ENCODE measurements at regions not wholly inside any gene's neighbourhood (a gene's known extent, or its start where the extent isn't known, plus 50 kb on each side); places are given as distances from the start of the nearest gene placed in this dataset.
"Not testable (repeated sequence)": the region's sequence is repeated elsewhere in the genome, so short reads cannot be mapped to it uniquely, and the experiment has no call there.

DNA sequence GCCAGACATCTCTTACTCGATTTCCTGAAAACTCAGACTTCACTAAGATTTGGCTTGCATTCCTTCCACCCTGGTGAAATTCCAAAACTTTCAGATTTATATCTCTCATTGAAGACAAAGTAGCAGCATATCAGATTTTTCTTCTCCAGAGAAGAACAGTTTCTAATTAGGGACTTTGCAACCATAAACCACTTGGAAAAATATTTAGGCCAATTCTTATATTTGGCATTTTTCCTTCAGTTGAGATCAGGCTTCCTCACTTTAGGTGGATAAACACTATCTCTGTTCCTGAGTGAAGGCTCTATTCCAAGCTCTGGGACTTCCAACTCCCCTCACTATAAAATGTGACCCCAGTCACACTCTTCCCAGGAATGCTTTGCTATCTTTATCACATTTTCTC is 1434.3 kb upstream of the FLRT2 start:
- no peaks in the 10 kb centered on the region for H3K4me1 ChIP-seq (ENCODE audit: control insufficient read depth, insufficient read depth, low read length)
- no peaks in the 10 kb centered on the region for H3K27me3 ChIP-seq (ENCODE audit: control insufficient read depth, insufficient read depth, low read length)
- H3K36me3 ChIP-seq (ENCODE audit: control insufficient read depth, insufficient read depth, low read length) = no peaks in the 10 kb centered on the region
- no peak overlapping the region for H3K27ac ChIP-seq (ENCODE audit: low read depth, low read length)
- H3K9ac ChIP-seq (ENCODE audit: low read length) = no peak overlapping the region
- H3K4me3 ChIP-seq (ENCODE audit: low read length) = no peak overlapping the region

GRCh38 chr14:84098261-84098660 is 1431.7 kb upstream of the FLRT2 start:
- no peaks in the 10 kb centered on the region for H3K27me3 ChIP-seq (ENCODE audit: control insufficient read depth, insufficient read depth, low read length)
- H3K4me3 ChIP-seq (ENCODE audit: low read length) = no peak overlapping the region
- no peaks in the 10 kb centered on the region for H3K36me3 ChIP-seq (ENCODE audit: control insufficient read depth, insufficient read depth, low read length)
- H3K4me1 ChIP-seq (ENCODE audit: control insufficient read depth, insufficient read depth, low read length) = no peaks in the 10 kb centered on the region
- H3K9ac ChIP-seq (ENCODE audit: low read length) = no peak overlapping the region
- no peak overlapping the region for H3K27ac ChIP-seq (ENCODE audit: low read depth, low read length)

- H3K4me1 ChIP-seq (ENCODE audit: control insufficient read depth, insufficient read depth, low read length); H3K4me3 ChIP-seq (ENCODE audit: low read length); H3K9ac ChIP-seq (ENCODE audit: low read length); H3K36me3 ChIP-seq (ENCODE audit: control insufficient read depth, insufficient read depth, low read length); H3K27ac ChIP-seq (ENCODE audit: low read depth, low read length); H3K27me3 ChIP-seq (ENCODE audit: control insufficient read depth, insufficient read depth, low read length): not testable (repeated sequence)
These were observed 1430.4 kb upstream of the FLRT2 start for GRCh38 chr14:84099560-84099959.

GRCh38 chr14:84107835-84108343 is 1422.1 kb upstream of the FLRT2 start:
- no peaks in the 10 kb centered on the region for H3K36me3 ChIP-seq (ENCODE audit: control insufficient read depth, insufficient read depth, low read length)
- H3K9ac ChIP-seq (ENCODE audit: low read length) = no peak overlapping the region
- H3K4me1 ChIP-seq (ENCODE audit: control insufficient read depth, insufficient read depth, low read length) = no peaks in the 10 kb centered on the region
- no peak overlapping the region for H3K27ac ChIP-seq (ENCODE audit: low read depth, low read length)
- no peaks in the 10 kb centered on the region for H3K27me3 ChIP-seq (ENCODE audit: control insufficient read depth, insufficient read depth, low read length)
- no peak overlapping the region for H3K4me3 ChIP-seq (ENCODE audit: low read length)

- no peak overlapping the region for H3K4me3 ChIP-seq (ENCODE audit: low read length)
- H3K36me3 ChIP-seq (ENCODE audit: control insufficient read depth, insufficient read depth, low read length) = no peaks in the 10 kb centered on the region
- no peaks in the 10 kb centered on the region for H3K4me1 ChIP-seq (ENCODE audit: control insufficient read depth, insufficient read depth, low read length)
- no peak overlapping the region for H3K9ac ChIP-seq (ENCODE audit: low read length)
- no peaks in the 10 kb centered on the region for H3K27me3 ChIP-seq (ENCODE audit: control insufficient read depth, insufficient read depth, low read length)
- H3K27ac ChIP-seq (ENCODE audit: low read depth, low read length) = no peak overlapping the region
These were observed 1421.0 kb upstream of the FLRT2 start for GRCh38 chr14:84108746-84109457.

GRCh38 chr14:84112589-84112988 is 1417.4 kb upstream of the FLRT2 start:
- Histone ChIP-seq H3K36me3 (ENCODE audit: control insufficient read depth, insufficient read depth, low read length) (no peaks in the 10 kb centered on the region), H3K4me1 (ENCODE audit: control insufficient read depth, insufficient read depth, low read length) (no peaks in the 10 kb centered on the region), H3K4me3 (ENCODE audit: low read length) (no peak overlapping the region), H3K9ac (ENCODE audit: low read length) (no peak overlapping the region), H3K27ac (ENCODE audit: low read depth, low read length) (no peak overlapping the region), H3K27me3 (ENCODE audit: control insufficient read depth, insufficient read depth, low read length) (no peaks in the 10 kb centered on the region)

- H3K4me3 ChIP-seq (ENCODE audit: low read length) = no peak overlapping the region
- no peaks in the 10 kb centered on the region for H3K27me3 ChIP-seq (ENCODE audit: control insufficient read depth, insufficient read depth, low read length)
- no peaks in the 10 kb centered on the region for H3K4me1 ChIP-seq (ENCODE audit: control insufficient read depth, insufficient read depth, low read length)
- no peak overlapping the region for H3K9ac ChIP-seq (ENCODE audit: low read length)
- no peak overlapping the region for H3K27ac ChIP-seq (ENCODE audit: low read depth, low read length)
- H3K36me3 ChIP-seq (ENCODE audit: control insufficient read depth, insufficient read depth, low read length) = no peaks in the 10 kb centered on the region
These were observed 1404.3 kb upstream of the FLRT2 start for GRCh38 chr14:84125676-84126075.

GRCh38 chr14:84127495-84127894 is 1402.4 kb upstream of the FLRT2 start:
- H3K4me3 ChIP-seq (ENCODE audit: low read length) = no peak overlapping the region
- H3K27me3 ChIP-seq (ENCODE audit: control insufficient read depth, insufficient read depth, low read length) = no peaks in the 10 kb centered on the region
- H3K36me3 ChIP-seq (ENCODE audit: control insufficient read depth, insufficient read depth, low read length) = no peaks in the 10 kb centered on the region
- no peak overlapping the region for H3K9ac ChIP-seq (ENCODE audit: low read length)
- no peak overlapping the region for H3K27ac ChIP-seq (ENCODE audit: low read depth, low read length)
- no peaks in the 10 kb centered on the region for H3K4me1 ChIP-seq (ENCODE audit: control insufficient read depth, insufficient read depth, low read length)

GRCh38 chr14:84128050-84128449 is 1401.9 kb upstream of the FLRT2 start:
- H3K27me3 ChIP-seq (ENCODE audit: control insufficient read depth, insufficient read depth, low read length) = no peaks in the 10 kb centered on the region
- no peaks in the 10 kb centered on the region for H3K36me3 ChIP-seq (ENCODE audit: control insufficient read depth, insufficient read depth, low read length)
- no peak overlapping the region for H3K27ac ChIP-seq (ENCODE audit: low read depth, low read length)
- H3K9ac ChIP-seq (ENCODE audit: low read length) = no peak overlapping the region
- no peak overlapping the region for H3K4me3 ChIP-seq (ENCODE audit: low read length)
- no peaks in the 10 kb centered on the region for H3K4me1 ChIP-seq (ENCODE audit: control insufficient read depth, insufficient read depth, low read length)

GRCh38 chr14:84129007-84129406 is 1400.9 kb upstream of the FLRT2 start:
- Histone ChIP-seq H3K27ac (ENCODE audit: low read depth, low read length) (no peak overlapping the region), H3K4me3 (ENCODE audit: low read length) (no peak overlapping the region), H3K36me3 (ENCODE audit: control insufficient read depth, insufficient read depth, low read length) (no peaks in the 10 kb centered on the region), H3K27me3 (ENCODE audit: control insufficient read depth, insufficient read depth, low read length) (no peaks in the 10 kb centered on the region), H3K4me1 (ENCODE audit: control insufficient read depth, insufficient read depth, low read length) (no peaks in the 10 kb centered on the region), H3K9ac (ENCODE audit: low read length) (no peak overlapping the region)

- H3K9ac ChIP-seq (ENCODE audit: low read length) = no peak overlapping the region
- H3K4me3 ChIP-seq (ENCODE audit: low read length) = no peak overlapping the region
- H3K27ac ChIP-seq (ENCODE audit: low read depth, low read length) = no peak overlapping the region
- H3K27me3 ChIP-seq (ENCODE audit: control insufficient read depth, insufficient read depth, low read length) = no peaks in the 10 kb centered on the region
- no peaks in the 10 kb centered on the region for H3K36me3 ChIP-seq (ENCODE audit: control insufficient read depth, insufficient read depth, low read length)
- H3K4me1 ChIP-seq (ENCODE audit: control insufficient read depth, insufficient read depth, low read length) = no peaks in the 10 kb centered on the region
These were observed 1400.0 kb upstream of the FLRT2 start for GRCh38 chr14:84129941-84130340.

DNA sequence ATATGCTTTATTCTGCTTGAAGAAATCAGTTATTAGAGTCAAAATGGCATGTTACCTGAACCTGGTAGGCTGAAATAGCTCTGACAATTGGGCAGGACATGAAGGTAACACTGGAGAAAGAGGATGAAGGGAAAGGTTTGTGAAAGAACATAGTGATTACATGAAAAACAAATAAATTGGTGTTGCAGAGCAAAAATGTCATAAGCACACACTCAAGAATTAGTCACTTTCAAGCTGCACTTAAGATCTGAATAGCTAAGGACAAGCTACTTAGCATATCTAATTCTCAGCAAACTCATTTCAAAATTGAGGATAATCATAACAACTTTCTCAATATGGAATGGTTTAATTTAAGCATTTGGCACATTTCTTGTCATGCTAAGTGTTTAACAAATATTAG is 1398.0 kb upstream of the FLRT2 start:
- Histone ChIP-seq H3K4me1 (ENCODE audit: control insufficient read depth, insufficient read depth, low read length) (no peaks in the 10 kb centered on the region), H3K4me3 (ENCODE audit: low read length) (no peak overlapping the region), H3K9ac (ENCODE audit: low read length) (no peak overlapping the region), H3K36me3 (ENCODE audit: control insufficient read depth, insufficient read depth, low read length) (no peaks in the 10 kb centered on the region), H3K27me3 (ENCODE audit: control insufficient read depth, insufficient read depth, low read length) (no peaks in the 10 kb centered on the region), H3K27ac (ENCODE audit: low read depth, low read length) (no peak overlapping the region)

GRCh38 chr14:84144166-84144565 is 1385.8 kb upstream of the FLRT2 start:
- Histone ChIP-seq H3K4me3 (ENCODE audit: low read length) (no peak overlapping the region), H3K9ac (ENCODE audit: low read length) (no peak overlapping the region), H3K27me3 (ENCODE audit: control insufficient read depth, insufficient read depth, low read length) (no peaks in the 10 kb centered on the region), H3K36me3 (ENCODE audit: control insufficient read depth, insufficient read depth, low read length) (no peaks in the 10 kb centered on the region), H3K27ac (ENCODE audit: low read depth, low read length) (no peak overlapping the region), H3K4me1 (ENCODE audit: control insufficient read depth, insufficient read depth, low read length) (no peaks in the 10 kb centered on the region)

Measured in rectal smooth muscle tissue (tissue), 1 donor.